ENCODE measurements at regions not wholly inside any gene's neighbourhood (a gene's known extent, or its start where the extent isn't known, plus 50 kb on each side); places are given as distances from the start of the nearest gene placed in this dataset.

GRCh38 chr10:58932577-58933314, 243.7 kb upstream of the PHYHIPL start:
- peak; percentile 57 for DNase-seq (ENCODE audit: low read depth)

- no peak for DNase-seq (ENCODE audit: low read depth)
Measured at GRCh38 chr10:58936364-58936763, 240.1 kb upstream of the PHYHIPL start.

- DNase-seq (ENCODE audit: low read depth) = no peak
Measured at GRCh38 chr10:58937423-58937822, 239.0 kb upstream of the PHYHIPL start.

GRCh38 chr10:58942724-58943123, 233.7 kb upstream of the PHYHIPL start:
- no peak for DNase-seq (ENCODE audit: low read depth)

- peak; percentile 23 for DNase-seq (ENCODE audit: low read depth)
Measured at GRCh38 chr10:58943256-58943890, 233.1 kb upstream of the PHYHIPL start.

- no peak for DNase-seq (ENCODE audit: low read depth)
Measured at GRCh38 chr10:58943960-58944359, 232.5 kb upstream of the PHYHIPL start.

- DNase-seq (ENCODE audit: low read depth) = no peak
Measured at GRCh38 chr10:58948303-58948702, 228.1 kb upstream of the PHYHIPL start.

- DNase-seq (ENCODE audit: low read depth) = peak; percentile 36
Measured at GRCh38 chr10:58950618-58951017, 225.8 kb upstream of the PHYHIPL start.

GRCh38 chr10:58951087-58951486, 225.4 kb upstream of the PHYHIPL start:
- no peak for DNase-seq (ENCODE audit: low read depth)

GRCh38 chr10:58951746-58952145, 224.7 kb upstream of the PHYHIPL start:
- peak; percentile 54 for DNase-seq (ENCODE audit: low read depth)

- DNase-seq (ENCODE audit: low read depth) = peak; percentile 35
Measured at GRCh38 chr10:58952162-58952601, 224.3 kb upstream of the PHYHIPL start.

- DNase-seq (ENCODE audit: low read depth) = peak; percentile 58
Measured at GRCh38 chr10:58952747-58953466, 223.5 kb upstream of the PHYHIPL start.

- no peak for DNase-seq (ENCODE audit: low read depth)
Measured at GRCh38 chr10:58954178-58954577, 222.3 kb upstream of the PHYHIPL start.

- DNase-seq (ENCODE audit: low read depth) = no peak
Measured at GRCh38 chr10:58955615-58956014, 220.8 kb upstream of the PHYHIPL start.

- DNase-seq (ENCODE audit: low read depth) = peak; percentile 75
Measured at GRCh38 chr10:58956926-58957325, 219.5 kb upstream of the PHYHIPL start.

- no peak for DNase-seq (ENCODE audit: low read depth)
Measured at GRCh38 chr10:58957517-58957916, 218.9 kb upstream of the PHYHIPL start.

GRCh38 chr10:58963101-58963534, 213.3 kb upstream of the PHYHIPL start:
- DNase-seq (ENCODE audit: low read depth) = no peak

GRCh38 chr10:58963723-58964124, 212.7 kb upstream of the PHYHIPL start:
- DNase-seq (ENCODE audit: low read depth) = no peak

- DNase-seq (ENCODE audit: low read depth) = no peak
Measured at GRCh38 chr10:58965855-58966254, 210.6 kb upstream of the PHYHIPL start.

- no peak for DNase-seq (ENCODE audit: low read depth)
Measured at GRCh38 chr10:58967551-58968388, 208.7 kb upstream of the PHYHIPL start.

- DNase-seq (ENCODE audit: low read depth) = no peak
Measured at GRCh38 chr10:58968389-58968755, 208.1 kb upstream of the PHYHIPL start.

GRCh38 chr10:58969576-58969975, 206.9 kb upstream of the PHYHIPL start:
- DNase-seq (ENCODE audit: low read depth) = no peak
